ENCODE measurements at regions not wholly inside any gene's neighbourhood (a gene's known extent, or its start where the extent isn't known, plus 50 kb on each side); places are given as distances from the start of the nearest gene placed in this dataset.

DNA sequence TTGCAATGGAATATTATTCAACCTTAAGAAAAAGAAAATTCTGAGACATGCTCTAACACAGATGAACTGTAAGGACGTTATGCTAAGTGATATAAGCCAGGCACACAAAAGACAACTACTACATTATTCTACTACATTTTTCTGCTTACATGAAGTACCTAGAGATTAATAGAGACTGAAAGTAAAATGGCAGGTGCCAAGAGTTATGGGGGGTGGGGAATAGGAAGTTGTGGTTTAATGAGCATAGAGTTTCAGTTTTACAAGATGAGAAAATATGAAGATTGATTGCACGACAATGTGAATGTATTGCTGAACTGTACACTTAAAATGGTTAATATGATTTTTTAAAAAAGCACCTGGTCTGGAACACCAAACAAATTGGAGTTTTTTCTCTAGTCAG lies 1231.6 kb upstream of the DDX18 start:
- TF ChIP-seq POLR2A (IDR thresholded peaks at IDR 0.05) = no peak
- TF ChIP-seq, protein P1, sequence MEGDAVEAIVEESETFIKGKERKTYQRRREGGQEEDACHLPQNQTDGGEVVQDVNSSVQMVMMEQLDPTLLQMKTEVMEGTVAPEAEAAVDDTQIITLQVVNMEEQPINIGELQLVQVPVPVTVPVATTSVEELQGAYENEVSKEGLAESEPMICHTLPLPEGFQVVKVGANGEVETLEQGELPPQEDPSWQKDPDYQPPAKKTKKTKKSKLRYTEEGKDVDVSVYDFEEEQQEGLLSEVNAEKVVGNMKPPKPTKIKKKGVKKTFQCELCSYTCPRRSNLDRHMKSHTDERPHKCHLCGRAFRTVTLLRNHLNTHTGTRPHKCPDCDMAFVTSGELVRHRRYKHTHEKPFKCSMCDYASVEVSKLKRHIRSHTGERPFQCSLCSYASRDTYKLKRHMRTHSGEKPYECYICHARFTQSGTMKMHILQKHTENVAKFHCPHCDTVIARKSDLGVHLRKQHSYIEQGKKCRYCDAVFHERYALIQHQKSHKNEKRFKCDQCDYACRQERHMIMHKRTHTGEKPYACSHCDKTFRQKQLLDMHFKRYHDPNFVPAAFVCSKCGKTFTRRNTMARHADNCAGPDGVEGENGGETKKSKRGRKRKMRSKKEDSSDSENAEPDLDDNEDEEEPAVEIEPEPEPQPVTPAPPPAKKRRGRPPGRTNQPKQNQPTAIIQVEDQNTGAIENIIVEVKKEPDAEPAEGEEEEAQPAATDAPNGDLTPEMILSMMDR (IDR thresholded peaks at IDR 0.05) = no peak
